Caco-2 (cell line): ENCODE measurements at regions not wholly inside any gene's neighbourhood (a gene's known extent, or its start where the extent isn't known, plus 50 kb on each side); places are given as distances from the start of the nearest gene placed in this dataset.

Source experiments
- BruUV-seq: library from RNA; stranded (reverse); fragments of 400-500 nt; replicated peaks from 2 replicates; lab custom pipeline; 2021; lab: Mats Ljungman, UMichigan
- CTCF ChIA-PET: fragments of 300-600 bp; sonication (Branson Sonifier 250); formaldehyde crosslinking; loops from one replicate; lab custom pipeline; 2022; ENCODE audit warnings: antibody characterized with exemption; lab: Charles Lee
- POLR2A ChIA-PET: fragments of 300-600 bp; sonication (Branson Sonifier 250); formaldehyde crosslinking; loops from one replicate; lab custom pipeline; 2022; ENCODE audit warnings: antibody characterized with exemption; lab: Charles Lee
- DNase-seq, 2 experiments: peaks; one replicate each; pipeline versions ENCODE4 v3.0.0 to v3.0.0-alpha.2; 2020 to 2022
- H3K27me3 ChIP-seq: replicated peaks from 2 replicates; pipeline ENCODE4 v1.6.0; 2011; ENCODE audit warnings: low read length; ENCODE audit not compliant: control insufficient read depth, insufficient read depth
- H3K36me3 ChIP-seq: 2 replicates; pipeline ENCODE4 v1.5.1; 2011; ENCODE audit warnings: low read length; ENCODE audit not compliant: control insufficient read depth, insufficient read depth
- H3K4me1 ChIP-seq: fragments of 250-450 bp; sonication (Bioruptor Pico); 2 replicates; pipeline ENCODE4 v1.5.1; 2020; ENCODE audit warnings: mild to moderate bottlenecking
- H3K4me3 ChIP-seq: 2 replicates; pipeline ENCODE4 v1.5.1; 2011; ENCODE audit warnings: low read depth, mild to moderate bottlenecking, control low read depth, low read length
- H3K9me3 ChIP-seq: fragments of 250-450 bp; sonication (Bioruptor Pico); 2 replicates; pipeline ENCODE4 v1.5.1; 2020; ENCODE audit warnings: mild to moderate bottlenecking, moderate library complexity
- H3K27ac Mint-ChIP-seq: one replicate; pipeline ENCODE4 v1.8.0; 2022; ENCODE audit warnings: mixed read lengths; ENCODE audit not compliant: unreplicated experiment
- H3K27me3 Mint-ChIP-seq: one replicate; pipeline ENCODE4 v1.8.0; 2022; ENCODE audit warnings: mixed read lengths; ENCODE audit not compliant: insufficient read depth, unreplicated experiment
- H3K36me3 Mint-ChIP-seq: one replicate; pipeline ENCODE4 v1.8.0; 2022; ENCODE audit warnings: mild to moderate bottlenecking, mixed read lengths; ENCODE audit not compliant: insufficient read depth, unreplicated experiment
- H3K4me1 Mint-ChIP-seq: one replicate; pipeline ENCODE4 v1.8.0; 2022; ENCODE audit warnings: low read depth, mixed read lengths; ENCODE audit not compliant: unreplicated experiment
- H3K4me3 Mint-ChIP-seq: one replicate; pipeline ENCODE4 v1.8.0; 2022; ENCODE audit warnings: mild to moderate bottlenecking, moderate library complexity, mixed read lengths; ENCODE audit not compliant: unreplicated experiment
- H3K9me3 Mint-ChIP-seq: one replicate; pipeline ENCODE4 v1.8.0; 2022; ENCODE audit warnings: mixed read lengths; ENCODE audit not compliant: unreplicated experiment
- intact Hi-C: fragments of 100-400 bp; cut with micrococcal nuclease; formaldehyde crosslinking; loops from one replicate; pipeline ENCODE4 v1.10.0; 2022; ENCODE audit not compliant: unreplicated experiment
- TF ChIP-seq, protein P1 (sequence below), 2 experiments: fragments of 200-600 bp in 1 of 2; IDR thresholded peaks; 1 replicate in 1 of 2; 2 replicates in 1 of 2; pipeline versions ENCODE4 v1.5.1 to v1.8.0; 2011 to 2022; ENCODE audit warnings: antibody characterized with exemption in 1 of 2, control low read depth in 1 of 2, inconsistent platforms in 1 of 2, low read depth in 1 of 2, low read length in 1 of 2, mild to moderate bottlenecking in 1 of 2, moderate library complexity in 1 of 2; ENCODE audit not compliant: insufficient read depth in 1 of 2, severe bottlenecking in 1 of 2, unreplicated experiment in 1 of 2

DNA sequence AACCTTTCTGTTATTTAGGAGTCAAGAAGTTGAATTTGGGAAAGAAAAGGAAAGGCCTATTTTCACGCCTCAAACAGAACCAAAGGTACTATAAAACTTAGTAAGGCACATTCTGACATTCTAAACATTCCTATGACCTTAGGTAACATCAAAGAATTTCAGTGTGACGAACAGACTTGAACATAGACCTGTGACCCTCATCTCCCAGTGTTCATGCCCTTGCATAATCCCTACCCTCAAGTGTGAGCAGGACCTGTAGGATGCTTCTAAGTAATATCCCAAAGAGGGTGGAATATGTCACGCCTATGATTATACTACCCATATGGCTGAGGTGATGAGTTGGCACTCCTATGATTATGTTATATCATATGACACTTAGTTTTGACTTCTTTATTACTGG lies 540.9 kb downstream of the KIF4B start:
- no peaks in the 10 kb centered on the region for H3K36me3 ChIP-seq
- no peak overlapping the region for H3K4me3 ChIP-seq
- Mint-ChIP-seq H3K4me3 (no peak overlapping the region), H3K9me3 (peaks cover 10% of the 10 kb centered on the region), H3K27ac (no peak overlapping the region), H3K4me1 (no peaks in the 10 kb centered on the region), H3K36me3 (no peaks in the 10 kb centered on the region), H3K27me3 (peaks cover 8% of the 10 kb centered on the region)
- TF ChIP-seq, protein P1, sequence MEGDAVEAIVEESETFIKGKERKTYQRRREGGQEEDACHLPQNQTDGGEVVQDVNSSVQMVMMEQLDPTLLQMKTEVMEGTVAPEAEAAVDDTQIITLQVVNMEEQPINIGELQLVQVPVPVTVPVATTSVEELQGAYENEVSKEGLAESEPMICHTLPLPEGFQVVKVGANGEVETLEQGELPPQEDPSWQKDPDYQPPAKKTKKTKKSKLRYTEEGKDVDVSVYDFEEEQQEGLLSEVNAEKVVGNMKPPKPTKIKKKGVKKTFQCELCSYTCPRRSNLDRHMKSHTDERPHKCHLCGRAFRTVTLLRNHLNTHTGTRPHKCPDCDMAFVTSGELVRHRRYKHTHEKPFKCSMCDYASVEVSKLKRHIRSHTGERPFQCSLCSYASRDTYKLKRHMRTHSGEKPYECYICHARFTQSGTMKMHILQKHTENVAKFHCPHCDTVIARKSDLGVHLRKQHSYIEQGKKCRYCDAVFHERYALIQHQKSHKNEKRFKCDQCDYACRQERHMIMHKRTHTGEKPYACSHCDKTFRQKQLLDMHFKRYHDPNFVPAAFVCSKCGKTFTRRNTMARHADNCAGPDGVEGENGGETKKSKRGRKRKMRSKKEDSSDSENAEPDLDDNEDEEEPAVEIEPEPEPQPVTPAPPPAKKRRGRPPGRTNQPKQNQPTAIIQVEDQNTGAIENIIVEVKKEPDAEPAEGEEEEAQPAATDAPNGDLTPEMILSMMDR (IDR thresholded peaks at IDR 0.05; ENCODE audit: insufficient read depth in 1 of 2, low read depth in 1 of 2, low read length in 1 of 2, severe bottlenecking in 1 of 2, unreplicated experiment in 1 of 2): no peak
- no peak for DNase-seq
- BruUV-seq: no TSS peak
- H3K9me3 ChIP-seq: no peaks in the 10 kb centered on the region
- ChIA-PET CTCF (no interaction called here), POLR2A (no interaction called here)
- no peaks in the 10 kb centered on the region for H3K4me1 ChIP-seq
- H3K27me3 ChIP-seq: no peaks in the 10 kb centered on the region
- intact Hi-C loops: no loop called here

DNA sequence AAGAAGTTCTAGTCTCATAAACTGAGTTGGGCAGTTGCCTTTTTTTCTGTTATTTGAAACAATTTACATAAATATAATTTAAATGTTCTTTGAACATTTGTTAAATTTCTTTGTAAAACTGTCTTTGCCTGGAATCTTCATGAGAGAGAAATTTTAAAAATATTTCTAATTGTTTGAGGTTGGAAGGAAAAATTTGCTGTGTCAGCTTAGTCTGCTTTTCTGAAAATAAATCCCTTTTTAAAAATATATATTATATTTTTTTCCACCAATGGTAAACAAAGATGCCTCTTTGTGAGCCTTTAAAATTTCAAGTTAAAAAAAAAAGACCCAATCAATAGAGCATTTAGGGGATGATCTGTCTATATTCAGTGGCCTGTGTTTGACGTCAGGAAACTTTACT lies 542.7 kb downstream of the KIF4B start:
- Mint-ChIP-seq H3K9me3 (no peaks in the 10 kb centered on the region), H3K27ac (no peak overlapping the region), H3K4me1 (no peaks in the 10 kb centered on the region), H3K4me3 (no peak overlapping the region), H3K27me3 (peaks cover 11% of the 10 kb centered on the region), H3K36me3 (no peaks in the 10 kb centered on the region)
- TF ChIP-seq, protein P1 (IDR thresholded peaks at IDR 0.05; ENCODE audit: insufficient read depth in 1 of 2, low read depth in 1 of 2, low read length in 1 of 2, severe bottlenecking in 1 of 2, unreplicated experiment in 1 of 2): no peak
- intact Hi-C loops: no loop called here
- no peak for DNase-seq
- H3K4me3 ChIP-seq: no peak overlapping the region
- no peaks in the 10 kb centered on the region for H3K4me1 ChIP-seq
- ChIA-PET POLR2A (no interaction called here), CTCF (no interaction called here)
- no TSS peak for BruUV-seq
- no peaks in the 10 kb centered on the region for H3K9me3 ChIP-seq
- H3K36me3 ChIP-seq: no peaks in the 10 kb centered on the region
- H3K27me3 ChIP-seq: no peaks in the 10 kb centered on the region

DNA sequence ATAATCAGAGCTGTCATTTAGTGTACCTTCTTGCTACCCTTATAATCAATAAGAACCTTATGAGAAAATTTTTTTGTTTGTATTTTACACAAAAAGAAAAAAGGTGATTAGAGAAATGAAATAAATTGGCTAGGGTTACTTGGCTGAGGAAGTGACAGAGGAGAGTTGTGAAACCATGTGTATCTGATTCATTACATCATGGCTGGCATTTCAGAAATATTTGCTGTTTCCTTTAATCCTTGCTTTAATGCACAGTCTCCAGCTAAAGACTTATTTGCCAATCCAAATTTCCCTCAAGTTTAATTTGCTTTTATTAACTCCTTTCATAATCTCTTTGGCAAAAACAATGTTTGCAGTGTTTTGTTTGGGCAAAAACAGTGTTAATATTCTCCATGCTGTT lies 543.1 kb downstream of the KIF4B start:
- TF ChIP-seq, protein P1 (IDR thresholded peaks at IDR 0.05; ENCODE audit: insufficient read depth in 1 of 2, low read depth in 1 of 2, low read length in 1 of 2, severe bottlenecking in 1 of 2, unreplicated experiment in 1 of 2): no peak
- no peaks in the 10 kb centered on the region for H3K27me3 ChIP-seq
- no peaks in the 10 kb centered on the region for H3K9me3 ChIP-seq
- intact Hi-C loops: no loop called here
- H3K4me3 Mint-ChIP-seq: no peak overlapping the region
- no TSS peak for BruUV-seq
- H3K9me3 Mint-ChIP-seq: no peaks in the 10 kb centered on the region
- H3K4me1 ChIP-seq: no peaks in the 10 kb centered on the region
- POLR2A ChIA-PET: no interaction called here
- H3K4me3 ChIP-seq: no peak overlapping the region
- CTCF ChIA-PET: no interaction called here
- no peaks in the 10 kb centered on the region for H3K4me1 Mint-ChIP-seq
- no peaks in the 10 kb centered on the region for H3K36me3 ChIP-seq
- H3K27ac Mint-ChIP-seq: no peak overlapping the region
- H3K36me3 Mint-ChIP-seq: no peaks in the 10 kb centered on the region
- H3K27me3 Mint-ChIP-seq: peaks cover 11% of the 10 kb centered on the region
- DNase-seq: no peak
